Osteoblast (primary cell): ENCODE measurements at regions not wholly inside any gene's neighbourhood (a gene's known extent, or its start where the extent isn't known, plus 50 kb on each side); places are given as distances from the start of the nearest gene placed in this dataset.

ENCODE experiments used
- DNase-seq: peaks from one replicate; pipeline ENCODE4 v3.0.0; 2011; ENCODE audit warnings: low spot score, mixed read lengths; ENCODE audit not compliant: insufficient read length; ENCODE audit errors: missing footprints
- H2AFZ ChIP-seq: 2 replicates; pipeline ENCODE4 v1.6.0; 2011; ENCODE audit warnings: mild to moderate bottlenecking, low read length
- H3K27ac ChIP-seq: 2 replicates; pipeline ENCODE4 v1.5.1; 2011; ENCODE audit warnings: mild to moderate bottlenecking, low read depth, low read length, moderate library complexity
- H3K27me3 ChIP-seq: 2 replicates; pipeline ENCODE4 v1.6.0; 2012; ENCODE audit warnings: mild to moderate bottlenecking, control low read depth, inconsistent platforms, low read length, moderate library complexity; ENCODE audit not compliant: insufficient read depth
- H3K36me3 ChIP-seq: 2 replicates; pipeline ENCODE4 v1.5.1; 2011; ENCODE audit warnings: mild to moderate bottlenecking, low read length, control low read depth, moderate library complexity; ENCODE audit not compliant: insufficient read depth
- H3K4me1 ChIP-seq: 2 replicates; pipeline ENCODE4 v1.5.1; 2011; ENCODE audit warnings: mild to moderate bottlenecking, low read length, control low read depth, moderate library complexity; ENCODE audit not compliant: insufficient read depth
- H3K4me2 ChIP-seq: 2 replicates; pipeline ENCODE4 v1.6.0; 2011; ENCODE audit warnings: mild to moderate bottlenecking, low read length; ENCODE audit not compliant: insufficient read depth
- H3K4me3 ChIP-seq: fragments of 200-600 bp; sonication (generic); 3 replicates; pipeline ENCODE4 v1.5.1; 2012; ENCODE audit warnings: mild to moderate bottlenecking, low read length, inconsistent platforms; ENCODE audit not compliant: insufficient read depth
- H3K79me2 ChIP-seq: 2 replicates; pipeline ENCODE4 v1.6.0; 2012; ENCODE audit warnings: mild to moderate bottlenecking, low read length, control low read depth, inconsistent platforms; ENCODE audit not compliant: insufficient read depth
- H3K9me3 ChIP-seq: 2 replicates; pipeline ENCODE4 v1.5.1; 2011; ENCODE audit warnings: low read depth, low read length, control low read depth
- H4K20me1 ChIP-seq: 2 replicates; pipeline ENCODE4 v1.6.0; 2012; ENCODE audit warnings: mild to moderate bottlenecking, low read length, control low read depth; ENCODE audit not compliant: insufficient read depth
- CTCF ChIP-seq: IDR thresholded peaks from 2 replicates; pipeline ENCODE4 v1.5.1; 2011; ENCODE audit warnings: mild to moderate bottlenecking, low read depth, low read length, moderate library complexity; ENCODE audit errors: extremely low read depth

GRCh38 chr3:56919137-56919796 is 117.5 kb upstream of the ARHGEF3 start:
- no peak overlapping the region for H3K4me3 ChIP-seq
- H3K4me2 ChIP-seq, result no peak overlapping the region
- no peaks in the 10 kb centered on the region for H3K36me3 ChIP-seq
- DNase-seq, result no peak
- H3K9me3 ChIP-seq, result no peaks in the 10 kb centered on the region
- H3K27me3 ChIP-seq, result peaks cover 5% of the 10 kb centered on the region
- peak; percentile 5 for TF ChIP-seq CTCF
- peaks cover 11% of the 10 kb centered on the region for H3K4me1 ChIP-seq
- no peak overlapping the region for H2AFZ ChIP-seq
- no peak overlapping the region for H3K27ac ChIP-seq
- H4K20me1 ChIP-seq, result no peaks in the 10 kb centered on the region
- H3K79me2 ChIP-seq, result no peaks in the 10 kb centered on the region

- no peak overlapping the region for H3K4me2 ChIP-seq
- H4K20me1 ChIP-seq, result no peaks in the 10 kb centered on the region
- TF ChIP-seq CTCF, result no peak
- no peak for DNase-seq
- H3K27me3 ChIP-seq, result peaks cover 5% of the 10 kb centered on the region
- H3K79me2 ChIP-seq, result no peaks in the 10 kb centered on the region
- no peaks in the 10 kb centered on the region for H3K9me3 ChIP-seq
- H3K4me3 ChIP-seq, result no peak overlapping the region
- no peak overlapping the region for H2AFZ ChIP-seq
- no peak overlapping the region for H3K27ac ChIP-seq
- H3K4me1 ChIP-seq, result peaks cover 7% of the 10 kb centered on the region
- no peaks in the 10 kb centered on the region for H3K36me3 ChIP-seq
These were observed 116.4 kb upstream of the ARHGEF3 start for GRCh38 chr3:56918111-56918568.

GRCh38 chr3:56917361-56918110 is 115.8 kb upstream of the ARHGEF3 start:
- H3K27me3 ChIP-seq, result peaks cover 5% of the 10 kb centered on the region
- H3K79me2 ChIP-seq, result no peaks in the 10 kb centered on the region
- H3K9me3 ChIP-seq, result no peaks in the 10 kb centered on the region
- H3K36me3 ChIP-seq, result no peaks in the 10 kb centered on the region
- no peak overlapping the region for H2AFZ ChIP-seq
- H3K4me2 ChIP-seq, result no peak overlapping the region
- peaks cover 7% of the 10 kb centered on the region for H3K4me1 ChIP-seq
- DNase-seq, result no peak
- H3K4me3 ChIP-seq, result no peak overlapping the region
- no peak for TF ChIP-seq CTCF
- H3K27ac ChIP-seq, result no peak overlapping the region
- H4K20me1 ChIP-seq, result no peaks in the 10 kb centered on the region

- Histone ChIP-seq H3K4me3 (no peak overlapping the region), H3K79me2 (no peaks in the 10 kb centered on the region)
These were observed 115.1 kb upstream of the ARHGEF3 start for GRCh38 chr3:56916716-56917360.

More at GRCh38 chr3:56916716-56917360, 115.1 kb upstream of the ARHGEF3 start:
- Histone ChIP-seq H3K9me3 (no peaks in the 10 kb centered on the region), H3K27me3 (peaks cover 5% of the 10 kb centered on the region), H3K27ac (no peak overlapping the region), H4K20me1 (no peaks in the 10 kb centered on the region), H3K4me2 (no peak overlapping the region), H3K36me3 (no peaks in the 10 kb centered on the region), H3K4me1 (peaks cover 4% of the 10 kb centered on the region), H2AFZ (no peak overlapping the region)
- no peak for TF ChIP-seq CTCF
- no peak for DNase-seq
